ENCODE measurements at regions not wholly inside any gene's neighbourhood (a gene's known extent, or its start where the extent isn't known, plus 50 kb on each side); places are given as distances from the start of the nearest gene placed in this dataset.

GRCh38 chr16:87080571-87081167, 236.5 kb downstream of the C16orf95 start:
- intact Hi-C loops (cut with DNase I) = no loop called here

GRCh38 chr16:87085441-87085840, 231.8 kb downstream of the C16orf95 start:
- TF ChIP-seq POLR2A (IDR thresholded peaks at IDR 0.05) = no peak
- TF ChIP-seq, protein P1, sequence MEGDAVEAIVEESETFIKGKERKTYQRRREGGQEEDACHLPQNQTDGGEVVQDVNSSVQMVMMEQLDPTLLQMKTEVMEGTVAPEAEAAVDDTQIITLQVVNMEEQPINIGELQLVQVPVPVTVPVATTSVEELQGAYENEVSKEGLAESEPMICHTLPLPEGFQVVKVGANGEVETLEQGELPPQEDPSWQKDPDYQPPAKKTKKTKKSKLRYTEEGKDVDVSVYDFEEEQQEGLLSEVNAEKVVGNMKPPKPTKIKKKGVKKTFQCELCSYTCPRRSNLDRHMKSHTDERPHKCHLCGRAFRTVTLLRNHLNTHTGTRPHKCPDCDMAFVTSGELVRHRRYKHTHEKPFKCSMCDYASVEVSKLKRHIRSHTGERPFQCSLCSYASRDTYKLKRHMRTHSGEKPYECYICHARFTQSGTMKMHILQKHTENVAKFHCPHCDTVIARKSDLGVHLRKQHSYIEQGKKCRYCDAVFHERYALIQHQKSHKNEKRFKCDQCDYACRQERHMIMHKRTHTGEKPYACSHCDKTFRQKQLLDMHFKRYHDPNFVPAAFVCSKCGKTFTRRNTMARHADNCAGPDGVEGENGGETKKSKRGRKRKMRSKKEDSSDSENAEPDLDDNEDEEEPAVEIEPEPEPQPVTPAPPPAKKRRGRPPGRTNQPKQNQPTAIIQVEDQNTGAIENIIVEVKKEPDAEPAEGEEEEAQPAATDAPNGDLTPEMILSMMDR (IDR thresholded peaks at IDR 0.05) = no peak
- Histone ChIP-seq H3K27ac (no peak overlapping the region), H3K27me3 (no peaks in the 10 kb centered on the region), H3K4me3 (no peak overlapping the region), H3K9me3 (peaks cover 0 to 29% (median 14%) of the 10 kb centered on the region in 12 donors), H3K36me3 (no peaks in the 10 kb centered on the region), H3K4me1 (no peaks in the 10 kb centered on the region)
- WGBS, 4 donors = 76 to 82% (median 79%) methylated on average over 5 of the region's 5 CpGs
- DNase-seq (no peak), ATAC-seq (no peak)
- intact Hi-C loops (cut with DNase I) = no loop called here

More at GRCh38 chr16:87080571-87081167, 236.5 kb downstream of the C16orf95 start:
- WGBS, 4 donors = 71 to 75% (median 72%) methylated on average over 4 of the region's 4 CpGs
- no peak overlapping the region for H3K4me3 ChIP-seq
- H3K4me1 ChIP-seq = no peaks in the 10 kb centered on the region
- H3K36me3 ChIP-seq = no peaks in the 10 kb centered on the region
- ATAC-seq (no peak), DNase-seq (no peak)
- no peak overlapping the region for H3K27ac ChIP-seq
- H3K27me3 ChIP-seq = peaks cover 0 to 4% (median 0%) of the 10 kb centered on the region in 9 donors
- TF ChIP-seq, protein P1 (IDR thresholded peaks at IDR 0.05) = no peak
- no peak for TF ChIP-seq POLR2A (IDR thresholded peaks at IDR 0.05)
- peaks cover 0 to 42% (median 19%) of the 10 kb centered on the region in 12 donors for H3K9me3 ChIP-seq

GRCh38 chr16:87086156-87086555, 231.0 kb downstream of the C16orf95 start:
- intact Hi-C loops (cut with DNase I) = no loop called here
- TF ChIP-seq, protein P1 (IDR thresholded peaks at IDR 0.05) = no peak
- TF ChIP-seq POLR2A (IDR thresholded peaks at IDR 0.05) = no peak
- peaks cover 0 to 22% (median 8%) of the 10 kb centered on the region in 12 donors for H3K9me3 ChIP-seq
- H3K4me3 ChIP-seq = no peak overlapping the region
- no peak overlapping the region for H3K27ac ChIP-seq
- WGBS, 4 donors = 79 to 87% (median 80%) methylated on average over 2 to 4 of the region's 4 CpGs
- no peaks in the 10 kb centered on the region for H3K27me3 ChIP-seq
- H3K4me1 ChIP-seq = no peaks in the 10 kb centered on the region
- DNase-seq (no peak), ATAC-seq (no peak)
- H3K36me3 ChIP-seq = no peaks in the 10 kb centered on the region

DNA sequence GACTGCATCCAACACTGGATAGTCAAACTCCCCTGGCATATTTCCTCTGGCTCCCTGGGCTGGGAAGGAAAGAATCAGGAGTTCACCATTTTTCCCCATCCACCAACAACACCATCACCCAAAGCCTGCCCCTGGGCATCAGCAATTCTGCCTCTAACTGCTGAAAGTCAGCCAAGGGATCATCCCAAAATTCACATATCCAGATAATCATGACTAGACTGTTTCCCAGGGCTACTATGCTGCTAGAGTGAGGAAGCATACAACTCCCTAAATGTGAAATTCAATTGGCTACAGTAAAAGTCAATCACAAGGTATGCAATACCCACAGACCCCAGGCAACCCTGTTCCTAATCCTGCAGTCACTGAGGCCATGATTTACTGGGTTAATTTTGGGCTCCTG, 230.6 kb downstream of the C16orf95 start:
- TF ChIP-seq POLR2A (IDR thresholded peaks at IDR 0.05) = no peak
- TF ChIP-seq, protein P1 (IDR thresholded peaks at IDR 0.05) = no peak

More for the DNA sequence above, 230.6 kb downstream of the C16orf95 start:
- Histone ChIP-seq H3K36me3 (no peaks in the 10 kb centered on the region), H3K9me3 (peaks cover 0 to 18% (median 5%) of the 10 kb centered on the region in 12 donors), H3K27ac (no peak overlapping the region), H3K27me3 (no peaks in the 10 kb centered on the region), H3K4me3 (no peak overlapping the region), H3K4me1 (no peaks in the 10 kb centered on the region)
- ATAC-seq = no peak
- intact Hi-C loops (cut with DNase I) = no loop called here
- no peak for DNase-seq

All from heart left ventricle (tissue), 16 donors.